ENCODE measurements at regions not wholly inside any gene's neighbourhood (a gene's known extent, or its start where the extent isn't known, plus 50 kb on each side); places are given as distances from the start of the nearest gene placed in this dataset.

GRCh38 chr14:105855246-105855892, 329.0 kb downstream of the TMEM121 start:
- Histone ChIP-seq H3K4me1 (ENCODE audit: control insufficient read depth, extremely low read depth, insufficient read depth, low read length) (no peaks in the 10 kb centered on the region), H3K27me3 (ENCODE audit: control insufficient read depth, insufficient read depth, low read length) (no peaks in the 10 kb centered on the region), H3K36me3 (ENCODE audit: control insufficient read depth, insufficient read depth, low read length) (no peaks in the 10 kb centered on the region), H3K4me2 (ENCODE audit: extremely low read depth, insufficient read depth, low read length) (no peak overlapping the region), H2AFZ (ENCODE audit: low read length) (no peak overlapping the region), H3K27ac (ENCODE audit: insufficient read depth, low read length) (no peak overlapping the region), H3K9me3 (ENCODE audit: control insufficient read depth, insufficient read depth, low read depth, low read length) (no peaks in the 10 kb centered on the region), H3K4me3 (replicated peaks in 1 of 4; ENCODE audit: control extremely low read depth in 1 of 4, insufficient read depth in 1 of 4, low read depth in 3 of 4, low read length in 4 of 4) (no peak overlapping the region), H4K20me1 (ENCODE audit: control insufficient read depth, extremely low read depth, insufficient read depth, low read length) (no peaks in the 10 kb centered on the region), H3K9ac (ENCODE audit: insufficient read depth, low read length) (no peak overlapping the region), H3K79me2 (ENCODE audit: control insufficient read depth, insufficient read depth, low read length) (no peaks in the 10 kb centered on the region)
- TF ChIP-seq CTCF (conservative IDR thresholded peaks at IDR 0.05 in 1 of 2, IDR thresholded peaks at IDR 0.05 in 1 of 2; ENCODE audit: low read depth in 1 of 2, low read length in 2 of 2) (no peak), EZH2 (IDR thresholded peaks at IDR 0.05; ENCODE audit: low read length, missing control alignments) (no peak)
- no peak for DNase-seq (ENCODE audit: low read depth in 2 of 2)

- H3K27me3 ChIP-seq (ENCODE audit: control insufficient read depth, insufficient read depth, low read length) = no peaks in the 10 kb centered on the region
- TF ChIP-seq CTCF (conservative IDR thresholded peaks at IDR 0.05 in 1 of 2, IDR thresholded peaks at IDR 0.05 in 1 of 2; ENCODE audit: low read depth in 1 of 2, low read length in 2 of 2) (no peak), EZH2 (IDR thresholded peaks at IDR 0.05; ENCODE audit: low read length, missing control alignments) (no peak)
- H3K4me1 ChIP-seq (ENCODE audit: control insufficient read depth, extremely low read depth, insufficient read depth, low read length) = no peaks in the 10 kb centered on the region
- no peak overlapping the region for H3K9ac ChIP-seq (ENCODE audit: insufficient read depth, low read length)
- H2AFZ ChIP-seq (ENCODE audit: low read length) = no peak overlapping the region
- H3K4me3 ChIP-seq (replicated peaks in 1 of 4; ENCODE audit: control extremely low read depth in 1 of 4, insufficient read depth in 1 of 4, low read depth in 3 of 4, low read length in 4 of 4) = no peak overlapping the region
- H3K36me3 ChIP-seq (ENCODE audit: control insufficient read depth, insufficient read depth, low read length) = no peaks in the 10 kb centered on the region
- no peaks in the 10 kb centered on the region for H3K9me3 ChIP-seq (ENCODE audit: control insufficient read depth, insufficient read depth, low read depth, low read length)
- no peaks in the 10 kb centered on the region for H4K20me1 ChIP-seq (ENCODE audit: control insufficient read depth, extremely low read depth, insufficient read depth, low read length)
- no peaks in the 10 kb centered on the region for H3K79me2 ChIP-seq (ENCODE audit: control insufficient read depth, insufficient read depth, low read length)
- H3K4me2 ChIP-seq (ENCODE audit: extremely low read depth, insufficient read depth, low read length) = no peak overlapping the region
- no peak for DNase-seq (ENCODE audit: low read depth in 2 of 2)
- no peak overlapping the region for H3K27ac ChIP-seq (ENCODE audit: insufficient read depth, low read length)
Observed at GRCh38 chr14:105855893-105856675, 329.7 kb downstream of the TMEM121 start.

GRCh38 chr14:105856676-105857219, 330.4 kb downstream of the TMEM121 start:
- Histone ChIP-seq H4K20me1 (ENCODE audit: control insufficient read depth, extremely low read depth, insufficient read depth, low read length) (no peaks in the 10 kb centered on the region), H3K36me3 (ENCODE audit: control insufficient read depth, insufficient read depth, low read length) (no peaks in the 10 kb centered on the region), H2AFZ (ENCODE audit: low read length) (no peak overlapping the region), H3K9ac (ENCODE audit: insufficient read depth, low read length) (no peak overlapping the region), H3K4me2 (ENCODE audit: extremely low read depth, insufficient read depth, low read length) (no peak overlapping the region), H3K27me3 (ENCODE audit: control insufficient read depth, insufficient read depth, low read length) (no peaks in the 10 kb centered on the region), H3K4me3 (replicated peaks in 1 of 4; ENCODE audit: control extremely low read depth in 1 of 4, insufficient read depth in 1 of 4, low read depth in 3 of 4, low read length in 4 of 4) (no peak overlapping the region), H3K27ac (ENCODE audit: insufficient read depth, low read length) (no peak overlapping the region), H3K4me1 (ENCODE audit: control insufficient read depth, extremely low read depth, insufficient read depth, low read length) (no peaks in the 10 kb centered on the region), H3K79me2 (ENCODE audit: control insufficient read depth, insufficient read depth, low read length) (no peaks in the 10 kb centered on the region), H3K9me3 (ENCODE audit: control insufficient read depth, insufficient read depth, low read depth, low read length) (no peaks in the 10 kb centered on the region)
- no peak for DNase-seq (ENCODE audit: low read depth in 2 of 2)
- no peak for TF ChIP-seq EZH2 (IDR thresholded peaks at IDR 0.05; ENCODE audit: low read length, missing control alignments)
